Fibroblast of the aortic adventitia (primary cell): ENCODE measurements at regions not wholly inside any gene's neighbourhood (a gene's known extent, or its start where the extent isn't known, plus 50 kb on each side); places are given as distances from the start of the nearest gene placed in this dataset.

ENCODE experiments used
- DNase-seq: peaks from one replicate; pipeline ENCODE4 v3.0.0-alpha.2; 2010; ENCODE audit warnings: low read depth
- H3K4me3 ChIP-seq: 2 replicates; pipeline ENCODE4 v1.5.1; 2011; ENCODE audit warnings: low read depth, mild to moderate bottlenecking, control low read depth, low read length, moderate library complexity
- CTCF ChIP-seq: IDR thresholded peaks from 2 replicates; pipeline ENCODE4 v1.5.1; 2011; ENCODE audit warnings: mild to moderate bottlenecking, low read length, control low read depth, inconsistent platforms; ENCODE audit not compliant: insufficient read depth

- no peak for TF ChIP-seq CTCF
- DNase-seq: no peak
- no peak overlapping the region for H3K4me3 ChIP-seq
These were observed 343.9 kb upstream of the SHH start for GRCh38 chr7:156155988-156156733.

GRCh38 chr7:156153590-156153989 lies 341.3 kb upstream of the SHH start:
- no peak overlapping the region for H3K4me3 ChIP-seq
- no peak for TF ChIP-seq CTCF
- no peak for DNase-seq

DNA sequence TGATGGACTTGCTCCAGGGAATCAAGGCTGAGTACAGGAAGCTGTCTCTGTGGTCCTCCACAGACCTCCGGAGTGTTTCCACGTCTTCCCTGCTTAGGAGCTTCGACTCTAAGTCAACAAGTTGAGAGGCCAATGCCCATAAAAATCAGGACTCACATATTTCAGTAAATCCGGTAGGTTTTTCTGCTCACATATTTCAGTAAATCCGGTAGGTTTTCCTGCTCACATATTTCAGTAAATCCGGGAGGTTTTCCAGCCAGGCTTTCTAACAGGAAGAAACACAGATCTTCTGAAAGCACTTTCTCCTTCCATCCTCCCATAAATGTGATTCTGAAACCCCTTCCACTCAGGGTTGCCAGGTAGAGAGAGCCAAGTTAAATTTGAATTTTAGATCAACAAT lies 340.1 kb upstream of the SHH start:
- no peak for TF ChIP-seq CTCF
- no peak for DNase-seq
- H3K4me3 ChIP-seq: no peak overlapping the region

DNA sequence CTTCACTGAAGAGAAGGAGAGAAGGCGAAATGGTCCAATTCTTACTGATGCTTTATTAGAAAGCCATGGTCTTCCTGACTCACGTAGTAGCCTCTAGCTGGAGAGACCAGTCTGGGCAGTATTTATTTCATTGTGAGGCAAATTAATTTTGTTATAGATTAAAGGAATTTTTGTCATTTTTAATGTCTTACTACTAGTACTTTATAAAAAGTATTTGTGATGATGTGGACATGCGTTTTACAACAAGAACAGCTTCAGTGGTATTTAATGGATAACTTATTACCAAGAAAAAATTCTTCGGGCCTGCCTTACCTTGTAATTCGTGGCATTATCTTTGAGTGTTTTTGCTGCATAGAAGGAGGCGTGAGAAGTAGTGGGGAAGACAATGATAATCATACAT lies 339.4 kb upstream of the SHH start:
- TF ChIP-seq CTCF: no peak
- DNase-seq: no peak
- H3K4me3 ChIP-seq: no peak overlapping the region

- H3K4me3 ChIP-seq: no peak overlapping the region
- no peak for DNase-seq
- no peak for TF ChIP-seq CTCF
These were observed 338.8 kb upstream of the SHH start for GRCh38 chr7:156151078-156151477.

- H3K4me3 ChIP-seq: no peak overlapping the region
- TF ChIP-seq CTCF: no peak
- no peak for DNase-seq
These were observed 336.7 kb upstream of the SHH start for GRCh38 chr7:156148995-156149394.

DNA sequence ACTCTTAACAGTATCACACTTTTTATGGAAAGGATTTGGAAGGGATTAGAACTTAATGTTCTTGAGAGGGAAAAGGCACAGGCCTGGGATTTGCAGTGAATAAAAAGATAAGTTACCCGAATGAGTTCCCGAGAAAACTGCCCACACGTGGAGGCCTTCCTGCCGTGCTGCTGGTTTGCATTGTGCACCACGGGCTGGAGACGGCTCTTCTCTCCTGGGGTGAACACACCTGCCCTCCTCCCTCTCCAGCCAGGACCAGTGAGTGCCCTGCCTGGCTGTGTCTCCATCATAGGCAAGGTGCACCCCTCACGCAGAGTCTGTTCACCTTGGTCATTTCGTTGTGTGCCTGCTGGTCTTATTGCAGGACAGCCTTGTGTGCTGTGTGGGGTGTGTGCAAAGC lies 336.3 kb upstream of the SHH start:
- TF ChIP-seq CTCF: no peak
- no peak overlapping the region for H3K4me3 ChIP-seq
- no peak for DNase-seq
